ENCODE measurements at regions not wholly inside any gene's neighbourhood (a gene's known extent, or its start where the extent isn't known, plus 50 kb on each side); places are given as distances from the start of the nearest gene placed in this dataset.

- TF ChIP-seq CTCF (IDR thresholded peaks at IDR 0.05; ENCODE audit: low read depth, low read length) (no peak), EZH2phosphoT487 (IDR thresholded peaks at IDR 0.05; ENCODE audit: low read depth) (no peak)
These were observed 228.7 kb upstream of the ANKRD50 start for GRCh38 chr4:124941267-124941666.

Measured in OCI-LY3 (cell line).